Stimulated activated naive CD8-positive, alpha-beta T cell treated with anti-CD3 and anti-CD28 coated beads, Interleukin-15, Interleukin-2, amounts not matched to agents 100 U/mL and 50 U/mL, for 24 hours (primary cell): ENCODE measurements at regions not wholly inside any gene's neighbourhood (a gene's known extent, or its start where the extent isn't known, plus 50 kb on each side); places are given as distances from the start of the nearest gene placed in this dataset.
"Not testable (repeated sequence)": the region's sequence is repeated elsewhere in the genome, so short reads cannot be mapped to it uniquely, and the experiment has no call there.

Experiments used
- ATAC-seq: fragments of 150-1000 bp; cut with Tn5 transposase; one replicate; pipeline ENCODE4 v1.10.0; 2021
- DNase-seq: peaks from one replicate; pipeline ENCODE4 v3.0.0; 2021

GRCh38 chr9:71632776-71633175, 135.5 kb downstream of the CEMIP2 start:
- ATAC-seq: no peak
- no peak for DNase-seq

GRCh38 chr9:71630377-71630995, 137.8 kb downstream of the CEMIP2 start:
- no peak for ATAC-seq
- DNase-seq: no peak

DNA sequence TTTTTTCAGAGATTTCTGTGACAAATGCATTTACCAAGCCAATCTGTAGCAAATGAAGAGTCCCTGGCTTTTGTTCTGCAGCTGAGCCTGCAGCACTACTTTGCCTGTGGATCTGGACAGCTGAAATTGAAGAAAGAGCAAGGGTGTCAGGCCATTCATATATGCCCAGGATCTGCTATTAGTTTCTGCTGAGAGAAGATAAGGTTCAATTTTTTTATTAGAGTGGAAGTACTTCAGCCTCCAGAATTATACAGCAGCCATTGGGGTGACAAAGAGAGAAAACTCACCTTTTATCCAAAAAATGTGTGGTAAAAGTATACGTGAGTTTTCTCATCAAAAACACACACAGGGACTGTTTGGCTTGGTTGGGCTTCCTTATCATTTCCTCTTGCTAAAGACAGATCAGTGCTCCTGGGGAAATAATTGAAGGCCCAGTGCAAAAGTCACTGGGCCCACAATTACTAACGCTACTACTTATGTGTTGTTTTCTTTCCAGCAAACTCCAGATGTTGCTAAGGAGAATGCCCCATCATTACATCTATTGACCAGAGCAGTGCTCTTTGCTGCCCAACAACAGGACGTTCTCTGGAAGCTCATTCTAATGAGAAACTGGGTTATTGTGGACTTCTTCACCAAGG, 138.6 kb downstream of the CEMIP2 start:
- ATAC-seq (no peak), DNase-seq (no peak)

DNA sequence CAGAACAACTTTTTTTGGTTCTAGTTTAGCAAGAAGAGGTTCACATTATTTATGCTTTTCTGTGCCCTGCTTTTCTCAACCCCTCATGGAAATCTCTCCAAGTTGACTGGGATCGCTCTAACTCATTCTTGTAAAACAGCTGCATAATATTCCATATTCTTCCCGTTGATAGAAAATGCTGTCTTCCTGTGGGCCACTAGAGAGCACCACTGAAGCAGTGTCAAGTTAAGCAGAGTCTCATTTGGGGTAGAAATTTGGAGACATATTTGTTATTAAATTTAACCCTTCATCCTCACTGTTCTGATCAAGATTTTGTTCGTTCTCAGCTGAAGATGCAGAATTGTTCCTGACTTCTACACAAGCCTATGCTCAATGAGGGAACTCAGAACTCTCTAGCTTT, 140.1 kb downstream of the CEMIP2 start:
- ATAC-seq (no peak), DNase-seq (no peak)

DNA sequence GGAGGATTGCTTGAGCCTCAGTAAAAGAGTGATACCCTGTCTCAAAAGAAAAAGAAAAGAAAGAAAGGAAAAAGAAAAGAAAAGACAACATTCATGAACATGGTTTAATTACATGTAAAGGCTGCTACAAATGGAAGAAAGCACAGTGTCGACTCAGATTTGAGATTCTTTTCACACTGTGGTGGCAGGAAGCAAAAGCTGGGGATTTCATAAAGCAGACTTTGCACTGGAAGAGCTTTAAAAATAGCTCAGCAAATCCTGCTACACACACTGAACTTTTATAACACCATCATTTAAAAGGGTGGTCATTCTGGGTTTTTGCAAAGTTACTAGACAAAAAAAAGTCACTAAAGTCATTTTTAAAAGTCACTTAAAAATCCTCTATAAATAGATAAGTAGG, 140.8 kb downstream of the CEMIP2 start:
- DNase-seq (no peak), ATAC-seq (no peak)

GRCh38 chr9:71626395-71626794, 141.9 kb downstream of the CEMIP2 start:
- ATAC-seq (no peak), DNase-seq (no peak)

GRCh38 chr9:71624728-71625127, 143.6 kb downstream of the CEMIP2 start:
- no peak for DNase-seq
- no peak for ATAC-seq

- DNase-seq (no peak), ATAC-seq (no peak)
These were observed 147.6 kb downstream of the CEMIP2 start for GRCh38 chr9:71620746-71621145.

DNA sequence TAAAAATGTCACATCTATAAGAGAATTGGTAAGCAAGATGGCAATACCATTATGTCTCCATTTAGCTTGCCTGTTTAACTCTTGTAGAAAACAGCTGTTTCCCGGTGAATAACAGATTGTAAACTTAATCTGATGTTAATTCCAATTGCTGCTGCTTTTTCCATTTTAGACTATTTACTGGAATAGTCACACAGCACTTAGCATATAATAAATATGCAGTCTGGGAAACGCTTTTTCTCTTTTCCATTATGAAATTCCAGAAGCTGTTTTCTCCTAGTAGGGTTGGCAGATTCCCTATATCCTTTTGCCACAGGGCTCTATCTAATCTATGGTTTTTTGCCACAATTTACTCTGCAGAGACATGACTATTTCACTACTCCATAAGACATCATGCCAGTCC, 148.0 kb downstream of the CEMIP2 start:
- ATAC-seq: no peak

GRCh38 chr9:71619926-71620325, 148.4 kb downstream of the CEMIP2 start:
- ATAC-seq (no peak), DNase-seq (no peak)

More for the DNA sequence above, 148.0 kb downstream of the CEMIP2 start:
- DNase-seq: no peak

DNA sequence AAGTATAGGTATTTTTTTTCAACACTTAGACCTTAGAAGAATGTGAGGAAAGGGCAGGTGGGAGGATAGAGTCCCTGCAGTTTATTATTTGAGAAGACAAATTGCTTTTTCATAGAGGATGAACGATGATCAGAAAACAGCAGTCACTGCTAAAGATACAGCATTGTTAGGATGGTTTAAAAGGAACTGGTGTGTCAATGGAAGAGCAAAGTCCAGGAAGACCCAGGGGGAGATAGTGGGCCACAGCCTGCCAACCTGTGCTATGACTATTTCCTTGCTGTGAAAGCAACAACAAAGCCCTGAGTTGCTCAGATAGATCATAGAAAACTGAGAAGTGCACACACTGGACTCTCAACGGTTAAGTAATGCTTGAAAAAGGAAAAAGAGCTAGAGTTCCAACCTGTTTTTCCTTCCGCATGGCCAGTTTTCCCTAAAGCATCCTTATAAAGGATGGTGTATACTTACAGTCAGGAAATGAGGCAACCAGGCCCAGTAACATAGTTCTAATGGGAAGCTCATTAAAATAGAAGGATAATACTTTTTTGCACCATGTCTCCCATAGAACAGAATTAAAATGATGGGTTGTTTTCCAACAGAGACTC, 153.8 kb downstream of the CEMIP2 start:
- no peak for ATAC-seq
- no peak for DNase-seq

GRCh38 chr9:71612889-71613288, 155.4 kb downstream of the CEMIP2 start:
- ATAC-seq (no peak), DNase-seq (no peak)

- ATAC-seq (no peak), DNase-seq (no peak)
These were observed 158.9 kb downstream of the CEMIP2 start for GRCh38 chr9:71609448-71609830.

- ATAC-seq (no peak), DNase-seq (no peak)
These were observed 159.4 kb downstream of the CEMIP2 start for GRCh38 chr9:71608825-71609447.

GRCh38 chr9:71608021-71608420, 160.3 kb downstream of the CEMIP2 start:
- no peak for DNase-seq
- no peak for ATAC-seq

DNA sequence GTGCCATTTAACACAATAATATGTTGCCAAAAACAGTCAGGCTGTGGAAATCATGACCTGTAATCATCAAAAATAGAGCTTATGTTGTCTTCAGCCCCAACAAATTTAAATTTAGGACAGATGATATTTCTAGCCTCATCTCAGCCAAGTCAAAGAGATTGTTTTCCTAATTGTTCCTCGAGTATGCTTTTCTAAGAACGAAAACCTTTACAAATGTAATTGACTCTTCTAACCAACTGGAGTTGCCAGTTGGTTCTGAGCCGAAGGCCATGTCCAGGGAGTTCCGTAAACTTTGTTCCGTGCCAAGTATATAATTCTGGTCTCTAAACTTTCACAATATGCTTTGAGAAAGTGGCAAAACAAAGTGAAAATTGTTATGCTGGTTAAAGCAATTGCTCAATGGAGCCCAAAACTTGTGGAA, 160.8 kb downstream of the CEMIP2 start:
- DNase-seq: no peak
- no peak for ATAC-seq

GRCh38 chr9:71604197-71605063, 163.9 kb downstream of the CEMIP2 start:
- peak; percentile 57 for ATAC-seq
- DNase-seq: peak; percentile 84

DNA sequence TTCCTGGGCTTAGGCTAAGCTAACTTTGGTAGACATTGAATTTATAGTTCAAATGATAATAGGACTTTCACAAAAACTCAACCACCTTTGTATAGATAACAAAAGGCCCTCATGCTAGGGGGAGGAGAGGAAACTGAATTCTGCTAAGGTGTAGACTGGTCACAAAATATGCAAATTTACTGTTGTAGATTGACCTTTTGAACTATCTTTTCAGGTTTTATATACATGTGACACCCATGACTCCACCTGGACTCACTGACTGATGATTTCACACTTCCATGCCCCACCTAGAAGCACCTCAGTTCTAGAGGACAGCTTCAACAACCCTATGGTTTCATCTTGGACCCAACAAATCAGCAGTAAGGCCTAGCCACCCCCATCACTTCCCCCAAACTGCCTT, 165.7 kb downstream of the CEMIP2 start:
- DNase-seq: no peak
- ATAC-seq: no peak

GRCh38 chr9:71595762-71596161, 172.6 kb downstream of the CEMIP2 start:
- ATAC-seq, DNase-seq: not testable (repeated sequence)

- DNase-seq (no peak), ATAC-seq (no peak)
These were observed 173.8 kb downstream of the CEMIP2 start for GRCh38 chr9:71594541-71594940.

- no peak for DNase-seq
- no peak for ATAC-seq
These were observed 175.9 kb downstream of the CEMIP2 start for GRCh38 chr9:71592400-71592799.

- DNase-seq: no peak
- ATAC-seq: no peak
These were observed 178.0 kb downstream of the CEMIP2 start for GRCh38 chr9:71590362-71590761.
